Glutamatergic neuron (in vitro differentiated cells): ENCODE measurements at regions not wholly inside any gene's neighbourhood (a gene's known extent, or its start where the extent isn't known, plus 50 kb on each side); places are given as distances from the start of the nearest gene placed in this dataset.

Experiments
- DNase-seq: peaks from one replicate; pipeline ENCODE4 v3.0.0; 2022
- H3K27ac Mint-ChIP-seq: one replicate; pipeline ENCODE4 v1.8.0; 2020; ENCODE audit warnings: mild to moderate bottlenecking, mixed read lengths, inconsistent platforms; ENCODE audit not compliant: unreplicated experiment
- H3K27me3 Mint-ChIP-seq: one replicate; pipeline ENCODE4 v1.8.0; 2020; ENCODE audit warnings: mild to moderate bottlenecking, moderate library complexity, mixed read lengths, inconsistent platforms; ENCODE audit not compliant: unreplicated experiment
- H3K36me3 Mint-ChIP-seq: one replicate; pipeline ENCODE4 v1.8.0; 2020; ENCODE audit warnings: mild to moderate bottlenecking, mixed read lengths, inconsistent platforms; ENCODE audit not compliant: unreplicated experiment
- H3K4me1 Mint-ChIP-seq: one replicate; pipeline ENCODE4 v1.8.0; 2020; ENCODE audit warnings: mild to moderate bottlenecking, low read depth, mixed read lengths, inconsistent platforms; ENCODE audit not compliant: unreplicated experiment
- H3K4me3 Mint-ChIP-seq: one replicate; pipeline ENCODE4 v1.8.0; 2020; ENCODE audit warnings: mild to moderate bottlenecking, mixed read lengths, inconsistent platforms; ENCODE audit not compliant: unreplicated experiment
- H3K9me3 Mint-ChIP-seq: one replicate; pipeline ENCODE4 v1.8.0; 2020; ENCODE audit warnings: mild to moderate bottlenecking, moderate library complexity, mixed read lengths, inconsistent platforms; ENCODE audit not compliant: unreplicated experiment
- CTCF ChIP-seq: fragments of 200-600 bp; sonication (generic); IDR thresholded peaks from one replicate; pipeline ENCODE4 v1.5.0; 2021; ENCODE audit not compliant: partially characterized antibody, unreplicated experiment

GRCh38 chr9:14421291-14421690 is 107.3 kb upstream of the NFIB start:
- Mint-ChIP-seq H3K9me3 (no peaks in the 10 kb centered on the region), H3K36me3 (no peaks in the 10 kb centered on the region), H3K4me1 (peaks cover 5% of the 10 kb centered on the region), H3K27me3 (peaks cover 1% of the 10 kb centered on the region), H3K27ac (no peak overlapping the region), H3K4me3 (no peak overlapping the region)
- DNase-seq: no peak
- TF ChIP-seq CTCF: no peak

GRCh38 chr9:14418941-14419937 is 105.3 kb upstream of the NFIB start:
- Mint-ChIP-seq H3K4me1 (peaks cover 5% of the 10 kb centered on the region), H3K27me3 (peaks cover 1% of the 10 kb centered on the region), H3K27ac (no peak overlapping the region), H3K4me3 (no peak overlapping the region), H3K36me3 (no peaks in the 10 kb centered on the region), H3K9me3 (no peaks in the 10 kb centered on the region)
- DNase-seq: no peak
- TF ChIP-seq CTCF: no peak

- no peaks in the 10 kb centered on the region for H3K9me3 Mint-ChIP-seq
- no peak for DNase-seq
- H3K4me3 Mint-ChIP-seq: no peak overlapping the region
- H3K27me3 Mint-ChIP-seq: peaks cover 1% of the 10 kb centered on the region
- H3K36me3 Mint-ChIP-seq: no peaks in the 10 kb centered on the region
- no peak overlapping the region for H3K27ac Mint-ChIP-seq
- H3K4me1 Mint-ChIP-seq: peaks cover 5% of the 10 kb centered on the region
- no peak for TF ChIP-seq CTCF
These were observed 104.5 kb upstream of the NFIB start for GRCh38 chr9:14418301-14418940.

GRCh38 chr9:14417237-14417636 is 103.3 kb upstream of the NFIB start:
- Mint-ChIP-seq H3K4me1 (peaks cover 5% of the 10 kb centered on the region), H3K27me3 (peaks cover 1% of the 10 kb centered on the region), H3K36me3 (no peaks in the 10 kb centered on the region)

More at GRCh38 chr9:14417237-14417636, 103.3 kb upstream of the NFIB start:
- no peak for TF ChIP-seq CTCF
- no peak for DNase-seq
- Mint-ChIP-seq H3K4me3 (no peak overlapping the region), H3K9me3 (no peaks in the 10 kb centered on the region), H3K27ac (no peak overlapping the region)
